Transverse colon (tissue), 4 donors: ENCODE measurements at regions not wholly inside any gene's neighbourhood (a gene's known extent, or its start where the extent isn't known, plus 50 kb on each side); places are given as distances from the start of the nearest gene placed in this dataset.

Source experiments
- CTCF ChIP-seq, 5 experiments: fragments of 200-600 bp in 3 of 5; fragments of 450-650 bp in 2 of 5; sonication (generic) in 3 of 5; IDR thresholded peaks; 1 replicate in 2 of 5; 2 replicates in 3 of 5; pipeline ENCODE4 v1.5.1; 2016 to 2017; ENCODE audit warnings: antibody characterized with exemption in 5 of 5, inconsistent platforms in 3 of 5, mild to moderate bottlenecking in 2 of 5, moderate library complexity in 1 of 5
- POLR2A ChIP-seq: fragments of 450-650 bp; IDR thresholded peaks from one replicate; pipeline ENCODE4 v1.6.1; 2016; ENCODE audit warnings: antibody characterized with exemption, mild to moderate bottlenecking, moderate library complexity
- POLR2AphosphoS5 ChIP-seq, 3 donors: sonication (generic); formaldehyde crosslinking; IDR thresholded peaks; one replicate each; pipeline ENCODE4 v1.6.1; 2016; ENCODE audit warnings: antibody characterized with exemption in 3 of 3

DNA sequence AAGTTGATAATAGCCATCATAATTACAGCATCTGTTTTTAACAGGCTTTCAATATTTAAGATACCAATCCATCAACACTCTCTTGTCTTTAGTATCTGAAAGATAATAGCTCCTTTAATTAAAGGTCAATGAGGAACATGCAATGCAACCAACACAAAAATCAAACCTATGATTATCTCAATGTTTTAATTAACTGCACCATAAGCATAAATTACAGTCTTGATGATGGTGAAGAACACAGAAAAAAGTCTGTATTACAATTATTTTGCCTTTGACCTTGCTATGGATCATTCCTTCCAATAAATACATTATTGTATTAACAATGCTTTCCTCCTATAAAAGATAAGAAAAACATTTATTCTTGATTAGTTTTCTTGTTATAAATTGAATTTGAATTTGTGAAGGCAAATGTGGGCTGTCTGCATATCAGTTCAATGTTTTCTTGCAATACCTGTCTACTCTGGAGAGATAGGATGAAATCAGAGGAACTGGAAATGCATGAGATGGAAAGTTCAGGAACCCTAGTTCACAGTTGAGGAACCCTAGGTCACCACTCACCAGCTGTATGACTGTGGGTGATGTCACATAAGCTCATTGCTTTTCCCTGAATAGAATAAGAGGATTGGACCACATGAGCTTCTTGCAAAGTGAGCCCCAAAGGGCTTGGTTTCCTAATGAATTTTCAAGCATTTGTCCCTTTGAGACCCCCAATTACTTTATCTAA lies 58.5 kb upstream of the ANXA1 start:
- TF ChIP-seq CTCF (IDR thresholded peaks at IDR 0.05) (no peak), POLR2AphosphoS5 (IDR thresholded peaks at IDR 0.05) (no peak), POLR2A (no peak)
